ENCODE measurements at regions not wholly inside any gene's neighbourhood (a gene's known extent, or its start where the extent isn't known, plus 50 kb on each side); places are given as distances from the start of the nearest gene placed in this dataset.

DNA sequence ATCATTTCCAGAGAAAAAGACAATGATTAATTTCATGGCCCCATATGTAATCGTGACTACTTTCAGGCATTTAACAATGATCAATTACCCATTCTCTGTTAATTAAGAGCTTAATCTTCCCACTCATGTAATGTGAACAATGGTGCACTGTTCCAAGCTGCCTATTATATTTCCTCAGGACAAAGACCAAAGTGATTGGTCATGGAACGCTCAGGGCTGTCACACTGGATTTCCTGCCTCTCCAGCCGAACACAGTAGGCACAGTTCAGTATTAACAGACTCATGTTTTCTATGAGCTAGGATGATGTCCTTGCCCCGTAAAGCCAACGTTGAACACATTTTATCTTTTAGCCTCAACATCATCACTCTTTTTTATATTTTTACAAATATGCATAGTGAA, 142.7 kb upstream of the FZD8 start:
- DNase-seq (ENCODE audit: insufficient read length, low spot score, missing footprints) = no peak
- Histone ChIP-seq H3K27me3 (ENCODE audit: insufficient read depth, low read length) (no peaks in the 10 kb centered on the region), H3K4me1 (ENCODE audit: insufficient read depth, low read length) (peaks cover 10% of the 10 kb centered on the region), H3K36me3 (ENCODE audit: insufficient read depth, low read length) (no peaks in the 10 kb centered on the region), H2AFZ (ENCODE audit: low read length) (no peak overlapping the region), H3K9me3 (ENCODE audit: low read depth, low read length) (no peaks in the 10 kb centered on the region), H3K4me3 (ENCODE audit: insufficient read depth, low read length) (no peak overlapping the region), H3K27ac (ENCODE audit: low read depth, low read length) (no peak overlapping the region), H4K20me1 (ENCODE audit: insufficient read depth, low read length) (no peaks in the 10 kb centered on the region), H3K79me2 (ENCODE audit: insufficient read depth, low read length) (no peaks in the 10 kb centered on the region), H3K4me2 (ENCODE audit: insufficient read depth, low read length) (no peak overlapping the region)
- TF ChIP-seq, protein P1, sequence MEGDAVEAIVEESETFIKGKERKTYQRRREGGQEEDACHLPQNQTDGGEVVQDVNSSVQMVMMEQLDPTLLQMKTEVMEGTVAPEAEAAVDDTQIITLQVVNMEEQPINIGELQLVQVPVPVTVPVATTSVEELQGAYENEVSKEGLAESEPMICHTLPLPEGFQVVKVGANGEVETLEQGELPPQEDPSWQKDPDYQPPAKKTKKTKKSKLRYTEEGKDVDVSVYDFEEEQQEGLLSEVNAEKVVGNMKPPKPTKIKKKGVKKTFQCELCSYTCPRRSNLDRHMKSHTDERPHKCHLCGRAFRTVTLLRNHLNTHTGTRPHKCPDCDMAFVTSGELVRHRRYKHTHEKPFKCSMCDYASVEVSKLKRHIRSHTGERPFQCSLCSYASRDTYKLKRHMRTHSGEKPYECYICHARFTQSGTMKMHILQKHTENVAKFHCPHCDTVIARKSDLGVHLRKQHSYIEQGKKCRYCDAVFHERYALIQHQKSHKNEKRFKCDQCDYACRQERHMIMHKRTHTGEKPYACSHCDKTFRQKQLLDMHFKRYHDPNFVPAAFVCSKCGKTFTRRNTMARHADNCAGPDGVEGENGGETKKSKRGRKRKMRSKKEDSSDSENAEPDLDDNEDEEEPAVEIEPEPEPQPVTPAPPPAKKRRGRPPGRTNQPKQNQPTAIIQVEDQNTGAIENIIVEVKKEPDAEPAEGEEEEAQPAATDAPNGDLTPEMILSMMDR (IDR thresholded peaks at IDR 0.05; ENCODE audit: extremely low read depth, low read depth, low read length) = no peak

DNA sequence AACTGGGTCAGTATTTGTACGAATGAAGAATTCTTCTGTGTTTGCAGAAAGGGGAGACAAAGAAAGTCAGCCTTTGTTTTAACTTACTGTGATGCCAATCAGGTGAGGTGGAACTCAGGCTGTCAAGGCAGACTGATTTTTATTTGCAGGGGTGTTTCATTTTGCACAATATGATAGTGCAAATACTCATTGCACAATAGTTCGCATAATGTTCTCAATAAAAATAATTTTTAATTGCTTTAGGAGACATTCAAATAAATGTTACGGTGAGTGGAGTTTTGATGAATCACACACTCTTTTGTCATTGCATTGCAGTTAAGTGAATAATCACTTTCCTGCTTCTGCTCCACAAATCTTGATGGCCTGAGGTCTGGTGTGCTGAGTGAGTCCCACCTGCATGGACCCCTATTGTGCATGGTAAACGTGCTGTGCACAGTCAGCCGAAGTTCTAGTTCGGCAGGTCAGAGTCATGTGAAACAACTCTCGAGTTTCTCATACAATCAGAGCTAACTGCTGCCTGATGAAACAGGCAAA, 141.3 kb upstream of the FZD8 start:
- Histone ChIP-seq H3K27me3 (ENCODE audit: insufficient read depth, low read length) (no peaks in the 10 kb centered on the region), H3K27ac (ENCODE audit: low read depth, low read length) (no peak overlapping the region), H3K4me2 (ENCODE audit: insufficient read depth, low read length) (peak overlapping the region; percentile 71), H4K20me1 (ENCODE audit: insufficient read depth, low read length) (no peaks in the 10 kb centered on the region), H3K4me1 (ENCODE audit: insufficient read depth, low read length) (peaks cover 10% of the 10 kb centered on the region), H3K36me3 (ENCODE audit: insufficient read depth, low read length) (no peaks in the 10 kb centered on the region), H2AFZ (ENCODE audit: low read length) (peak overlapping the region; percentile 31), H3K4me3 (ENCODE audit: insufficient read depth, low read length) (peak overlapping the region; percentile 2), H3K79me2 (ENCODE audit: insufficient read depth, low read length) (no peaks in the 10 kb centered on the region), H3K9me3 (ENCODE audit: low read depth, low read length) (no peaks in the 10 kb centered on the region)
- peak; percentile 15 for DNase-seq (ENCODE audit: insufficient read length, low spot score, missing footprints)
- TF ChIP-seq, protein P1 (IDR thresholded peaks at IDR 0.05; ENCODE audit: extremely low read depth, low read depth, low read length) = no peak

DNA sequence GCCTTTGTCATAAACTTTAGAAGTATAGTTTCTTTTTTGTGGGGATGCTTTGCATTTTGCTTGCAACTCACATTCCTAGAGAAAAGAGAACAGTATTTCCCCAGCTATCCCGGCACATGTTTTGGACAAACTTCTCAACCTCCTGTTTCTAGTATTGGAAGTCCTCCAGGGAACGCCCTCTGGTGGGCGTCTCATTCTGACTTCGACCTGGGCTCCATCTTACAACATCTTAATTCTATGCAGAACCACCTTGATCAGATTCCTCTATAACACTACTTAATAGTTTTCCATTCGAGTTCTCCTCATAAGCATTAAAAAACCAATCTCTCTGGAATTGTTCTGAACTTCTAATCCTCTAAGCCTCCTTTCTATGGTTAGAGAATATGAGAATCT, 139.5 kb upstream of the FZD8 start:
- H4K20me1 ChIP-seq (ENCODE audit: insufficient read depth, low read length) = no peaks in the 10 kb centered on the region
- H3K9me3 ChIP-seq (ENCODE audit: low read depth, low read length) = no peaks in the 10 kb centered on the region
- no peak overlapping the region for H3K4me2 ChIP-seq (ENCODE audit: insufficient read depth, low read length)
- DNase-seq (ENCODE audit: insufficient read length, low spot score, missing footprints) = no peak
- H3K36me3 ChIP-seq (ENCODE audit: insufficient read depth, low read length) = no peaks in the 10 kb centered on the region
- no peaks in the 10 kb centered on the region for H3K27me3 ChIP-seq (ENCODE audit: insufficient read depth, low read length)
- H3K4me3 ChIP-seq (ENCODE audit: insufficient read depth, low read length) = no peak overlapping the region
- TF ChIP-seq, protein P1 (IDR thresholded peaks at IDR 0.05; ENCODE audit: extremely low read depth, low read depth, low read length) = no peak
- H3K79me2 ChIP-seq (ENCODE audit: insufficient read depth, low read length) = no peaks in the 10 kb centered on the region
- peaks cover 10% of the 10 kb centered on the region for H3K4me1 ChIP-seq (ENCODE audit: insufficient read depth, low read length)
- H3K27ac ChIP-seq (ENCODE audit: low read depth, low read length) = no peak overlapping the region
- H2AFZ ChIP-seq (ENCODE audit: low read length) = no peak overlapping the region

DNA sequence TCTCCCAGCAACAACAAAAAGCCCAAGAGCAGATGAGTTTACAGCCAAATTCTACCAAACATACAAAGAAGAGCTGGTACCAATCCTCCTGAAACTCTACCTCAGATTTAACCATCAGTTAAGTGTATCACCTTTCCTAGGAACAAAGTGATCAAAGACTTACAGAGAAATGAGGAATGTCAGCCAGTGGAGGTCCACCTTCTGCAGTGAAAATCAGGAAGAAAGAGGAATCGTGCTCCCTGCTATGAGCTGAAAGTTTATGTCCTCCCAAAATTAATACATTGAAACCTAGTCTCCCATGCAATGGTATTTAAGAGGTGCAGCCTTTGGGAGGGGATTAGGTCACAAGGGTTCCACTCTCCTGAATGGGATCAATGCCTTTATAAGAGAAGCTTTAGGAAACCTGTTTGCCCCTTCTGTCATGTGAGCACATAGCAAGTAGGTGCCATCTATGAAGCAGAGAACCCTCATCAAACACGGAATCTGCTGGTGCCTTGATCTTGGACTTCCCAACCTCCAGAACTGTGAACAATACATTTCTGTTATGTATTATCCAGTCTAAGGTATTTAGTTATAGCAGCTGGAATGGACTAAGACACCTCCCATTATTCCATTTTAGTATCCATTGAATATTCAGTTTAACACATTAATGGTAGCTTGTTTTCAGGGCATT, 139.0 kb upstream of the FZD8 start:
- Histone ChIP-seq H3K4me3 (ENCODE audit: insufficient read depth, low read length) (no peak overlapping the region), H3K27ac (ENCODE audit: low read depth, low read length) (no peak overlapping the region)

More for the DNA sequence above, 139.0 kb upstream of the FZD8 start:
- H3K36me3 ChIP-seq (ENCODE audit: insufficient read depth, low read length) = no peaks in the 10 kb centered on the region
- H3K4me2 ChIP-seq (ENCODE audit: insufficient read depth, low read length) = no peak overlapping the region
- no peaks in the 10 kb centered on the region for H3K79me2 ChIP-seq (ENCODE audit: insufficient read depth, low read length)
- no peaks in the 10 kb centered on the region for H4K20me1 ChIP-seq (ENCODE audit: insufficient read depth, low read length)
- H2AFZ ChIP-seq (ENCODE audit: low read length) = no peak overlapping the region
- TF ChIP-seq, protein P1 (IDR thresholded peaks at IDR 0.05; ENCODE audit: extremely low read depth, low read depth, low read length) = peak; percentile 24
- no peaks in the 10 kb centered on the region for H3K9me3 ChIP-seq (ENCODE audit: low read depth, low read length)
- no peaks in the 10 kb centered on the region for H3K27me3 ChIP-seq (ENCODE audit: insufficient read depth, low read length)
- DNase-seq (ENCODE audit: insufficient read length, low spot score, missing footprints) = no peak
- H3K4me1 ChIP-seq (ENCODE audit: insufficient read depth, low read length) = peaks cover 10% of the 10 kb centered on the region

Data from osteoblast (primary cell).